Prostate gland (tissue), 2 donors: ENCODE measurements at regions not wholly inside any gene's neighbourhood (a gene's known extent, or its start where the extent isn't known, plus 50 kb on each side); places are given as distances from the start of the nearest gene placed in this dataset.

Experiments
- CTCF ChIP-seq, 4 experiments: fragments of 200-600 bp in 2 of 4; fragments of 450-650 bp in 2 of 4; sonication (generic) in 2 of 4; IDR thresholded peaks; 1 replicate in 3 of 4; 2 replicates in 1 of 4; pipeline ENCODE4 v1.5.1; 2016 to 2019; ENCODE audit warnings: antibody characterized with exemption in 4 of 4, mild to moderate bottlenecking in 2 of 4, moderate library complexity in 2 of 4
- POLR2A ChIP-seq: fragments of 450-650 bp; IDR thresholded peaks from one replicate; pipeline ENCODE4 v1.6.1; 2016; ENCODE audit warnings: antibody characterized with exemption, mild to moderate bottlenecking
- POLR2AphosphoS5 ChIP-seq: sonication (generic); formaldehyde crosslinking; IDR thresholded peaks from one replicate; pipeline ENCODE4 v1.6.1; 2017; ENCODE audit warnings: antibody characterized with exemption

GRCh38 chr4:149912000-149912399 is 96.4 kb upstream of the IQCM start:
- TF ChIP-seq CTCF (IDR thresholded peaks at IDR 0.05) (no peak), POLR2A (no peak), POLR2AphosphoS5 (no peak)
